ENCODE measurements at regions not wholly inside any gene's neighbourhood (a gene's known extent, or its start where the extent isn't known, plus 50 kb on each side); places are given as distances from the start of the nearest gene placed in this dataset.

DNA sequence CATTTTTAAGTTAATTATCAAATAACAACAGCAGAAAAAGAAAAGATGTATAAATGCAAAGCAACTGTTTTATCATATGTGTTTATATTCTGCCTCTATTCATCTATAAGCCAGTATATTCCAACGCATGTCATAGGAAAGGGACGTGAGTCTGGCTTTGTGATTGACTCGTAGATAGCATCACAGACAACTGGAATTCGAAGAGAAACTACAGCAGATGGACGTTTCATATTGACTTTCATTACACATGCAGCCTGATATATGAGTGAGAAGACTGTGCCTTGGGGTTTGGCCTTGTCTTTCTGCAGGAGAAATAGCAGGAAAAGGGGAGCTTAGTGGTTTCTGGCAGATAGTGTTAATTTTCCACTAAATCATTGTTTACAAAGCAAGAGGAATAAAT is 1111.9 kb downstream of the MAT2B start:
- DNase-seq: no peak

DNA sequence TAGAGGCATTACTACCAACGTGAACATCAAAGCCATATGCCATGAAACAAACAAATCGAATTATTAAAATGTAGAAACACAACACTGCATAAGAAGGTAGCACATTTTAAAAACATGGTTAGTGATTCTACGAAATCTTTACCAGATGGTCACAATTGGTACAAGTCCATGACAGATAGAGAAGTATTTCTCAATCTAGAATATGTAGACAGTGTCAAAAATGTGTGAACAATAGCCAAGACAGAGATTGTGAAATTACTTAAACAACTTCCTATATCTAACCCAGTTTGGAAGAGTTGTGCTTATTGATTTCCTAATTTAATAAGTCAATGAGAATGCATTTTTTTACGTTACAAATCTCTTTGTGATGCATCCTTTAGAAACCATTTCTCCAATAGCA is 1121.6 kb downstream of the MAT2B start:
- no peak for DNase-seq

DNA sequence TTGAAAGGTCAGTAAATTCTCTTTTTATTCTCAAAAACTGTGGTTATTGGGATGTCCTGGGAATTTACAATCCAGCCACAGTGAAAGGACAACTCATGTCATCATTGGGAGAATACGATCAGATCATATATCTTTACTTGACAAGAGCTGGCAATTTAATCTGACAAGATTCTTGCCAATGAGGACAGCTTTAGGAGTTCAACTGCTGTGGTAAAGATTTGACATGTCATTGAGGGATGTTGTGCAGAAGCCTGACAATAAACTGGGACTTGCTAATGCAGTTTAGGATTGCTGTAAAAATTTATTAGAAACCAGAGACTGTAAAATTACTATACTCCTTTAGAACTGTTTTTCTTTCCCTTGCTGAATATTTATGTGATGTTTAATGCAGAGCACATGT is 1131.0 kb downstream of the MAT2B start:
- DNase-seq: no peak

- no peak for DNase-seq
Measured at GRCh38 chr5:164637931-164638521, 1132.6 kb downstream of the MAT2B start.

GRCh38 chr5:164649266-164649665 is 1143.8 kb downstream of the MAT2B start:
- DNase-seq: no peak

- no peak for DNase-seq
Measured at GRCh38 chr5:164650427-164650826, 1145.0 kb downstream of the MAT2B start.

GRCh38 chr5:164651546-164652275 is 1146.3 kb downstream of the MAT2B start:
- DNase-seq: no peak

GRCh38 chr5:164652276-164652660 is 1146.8 kb downstream of the MAT2B start:
- no peak for DNase-seq

- no peak for DNase-seq
Measured at GRCh38 chr5:164663198-164663989, 1158.0 kb downstream of the MAT2B start.

DNA sequence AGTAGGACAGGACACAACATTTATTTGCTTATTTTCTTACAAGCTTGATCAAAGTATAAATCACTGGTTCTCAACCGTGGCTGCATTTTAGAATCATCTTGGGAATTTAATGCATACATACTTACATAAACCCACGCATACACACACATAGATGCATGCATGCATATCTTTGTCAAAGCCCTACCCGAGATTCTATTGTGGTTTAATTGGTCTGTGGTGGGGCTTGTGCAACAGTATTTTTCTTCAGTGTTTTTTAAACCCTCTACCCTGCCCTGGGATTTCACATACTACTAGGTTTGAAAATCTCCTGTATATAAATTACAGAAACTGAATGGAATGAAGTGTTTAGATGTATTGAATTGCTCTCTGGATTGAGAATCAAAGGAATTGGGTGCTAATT is 1166.2 kb downstream of the MAT2B start:
- no peak for DNase-seq

DNA sequence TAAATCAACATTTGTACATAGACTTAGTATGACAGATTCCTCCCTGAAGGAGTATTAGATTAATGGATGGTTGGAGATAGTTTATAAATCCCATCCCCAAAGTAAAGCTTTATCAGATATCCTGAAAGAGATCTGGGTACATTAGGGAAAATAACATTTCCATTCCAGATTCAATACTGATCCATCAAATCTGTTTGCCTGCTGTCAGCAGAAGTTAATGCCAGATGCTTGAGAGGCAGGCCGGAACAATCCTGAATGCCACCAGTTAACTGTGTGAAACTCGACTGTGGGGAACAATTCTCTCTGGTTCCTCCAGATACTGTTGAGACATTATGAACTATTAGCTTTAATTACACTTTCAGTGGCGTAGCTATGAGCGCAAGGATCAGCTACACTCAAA is 1166.8 kb downstream of the MAT2B start:
- DNase-seq: no peak

DNA sequence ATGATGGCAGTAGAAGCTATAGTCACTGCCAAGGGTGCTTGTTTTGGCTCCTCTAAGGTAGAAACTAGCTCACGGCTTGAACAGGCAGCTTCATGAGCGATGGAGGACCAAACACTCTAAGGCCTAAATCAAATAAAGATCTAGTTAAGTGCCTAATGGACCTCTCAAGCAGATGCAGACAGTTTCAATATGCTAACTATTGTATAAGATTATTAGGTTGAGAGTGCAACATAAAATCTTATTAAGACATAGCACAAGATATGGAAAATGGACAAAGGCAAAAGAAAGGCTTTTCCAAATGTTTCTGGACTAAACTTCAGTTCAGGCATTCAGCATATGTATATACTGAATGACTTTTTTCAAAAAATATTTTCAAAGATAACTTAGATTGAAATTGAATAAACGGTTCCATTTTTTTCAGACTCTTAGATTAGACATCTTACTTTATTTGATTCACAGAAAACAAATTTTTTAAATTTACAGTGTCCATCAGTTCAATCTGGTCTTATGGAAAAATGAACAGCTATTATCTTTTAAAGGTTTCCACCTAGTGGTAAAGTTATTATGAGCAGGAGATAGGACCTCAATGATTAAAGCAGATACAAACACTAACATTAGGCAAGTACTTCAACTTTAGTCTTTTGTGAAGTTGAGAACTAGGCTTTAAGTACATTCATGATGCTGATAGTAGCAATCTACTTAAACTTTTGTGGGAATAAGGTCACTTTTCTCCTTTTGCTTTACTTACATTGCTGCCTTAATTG is 1167.7 kb downstream of the MAT2B start:
- no peak for DNase-seq

DNA sequence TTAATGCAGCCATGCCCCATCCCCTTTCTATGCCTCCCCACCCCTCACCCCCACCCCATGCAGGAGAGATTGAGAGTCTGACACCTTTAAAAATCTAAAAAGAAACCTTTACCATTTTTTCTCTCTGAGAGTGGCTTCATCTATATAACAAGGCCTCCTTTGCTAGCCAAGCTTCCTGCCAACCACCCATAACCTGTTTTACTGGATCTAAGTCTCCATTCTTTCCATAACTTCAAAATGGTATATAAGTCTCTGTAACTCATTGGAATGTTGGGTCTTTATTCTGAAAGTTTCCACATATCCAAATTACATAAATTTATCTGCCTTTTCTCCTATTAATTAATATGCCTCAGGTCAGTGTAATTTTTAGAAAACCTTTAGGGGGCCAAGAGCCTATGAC is 1174.0 kb downstream of the MAT2B start:
- no peak for DNase-seq

DNA sequence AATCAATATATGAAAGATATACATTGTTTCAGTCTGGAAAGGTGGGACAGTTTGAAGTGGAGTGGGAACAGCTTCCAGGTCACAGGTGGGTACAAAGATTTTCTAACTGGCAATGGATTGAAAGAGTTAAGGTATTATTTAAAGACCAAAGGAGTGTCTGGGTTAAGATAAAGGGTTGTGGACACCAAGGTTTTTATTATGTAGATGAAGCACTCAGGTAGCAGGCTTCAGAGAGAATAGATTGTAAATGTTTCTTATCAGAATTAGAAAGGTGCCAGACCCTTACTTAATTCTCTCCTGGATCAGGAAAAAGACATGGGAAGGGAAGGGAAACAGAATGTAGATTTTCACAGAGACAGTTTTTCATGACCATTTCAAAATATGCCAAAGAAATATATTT is 1174.8 kb downstream of the MAT2B start:
- no peak for DNase-seq

DNA sequence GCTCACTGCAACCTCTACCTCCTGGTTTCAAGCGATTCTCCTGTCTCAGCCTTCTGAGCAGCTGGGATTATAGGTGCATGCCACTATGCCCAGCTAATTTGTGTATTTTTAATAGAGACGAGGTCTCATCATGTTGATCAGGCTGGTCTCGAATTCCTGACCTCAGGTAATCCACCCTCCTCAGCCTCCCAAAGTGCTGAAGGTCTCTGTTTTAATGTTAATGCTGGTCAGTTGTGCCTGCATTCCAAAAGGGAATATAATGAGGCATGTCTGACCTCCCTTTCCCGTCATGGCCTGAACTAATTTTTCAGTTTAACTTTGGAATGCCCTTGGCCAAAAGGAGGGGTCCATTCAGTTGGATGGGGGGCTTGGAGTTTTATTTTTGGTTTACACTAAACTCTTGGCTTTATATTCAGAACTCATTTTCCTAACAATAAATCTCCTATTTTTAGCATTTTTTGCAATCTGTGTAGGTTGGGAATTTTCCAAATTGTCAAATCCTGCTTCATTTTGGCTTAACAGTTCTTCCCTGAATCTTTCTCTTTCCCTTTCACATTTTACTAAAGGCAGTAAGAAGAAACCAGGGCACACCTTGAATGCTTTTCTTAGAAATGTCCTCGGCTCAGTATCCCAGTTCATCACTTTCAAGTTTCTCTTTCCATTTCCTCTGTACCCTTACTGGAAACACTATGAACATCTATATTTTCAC is 1175.5 kb downstream of the MAT2B start:
- no peak for DNase-seq

GRCh38 chr5:164687391-164687790 is 1182.0 kb downstream of the MAT2B start:
- no peak for DNase-seq

DNA sequence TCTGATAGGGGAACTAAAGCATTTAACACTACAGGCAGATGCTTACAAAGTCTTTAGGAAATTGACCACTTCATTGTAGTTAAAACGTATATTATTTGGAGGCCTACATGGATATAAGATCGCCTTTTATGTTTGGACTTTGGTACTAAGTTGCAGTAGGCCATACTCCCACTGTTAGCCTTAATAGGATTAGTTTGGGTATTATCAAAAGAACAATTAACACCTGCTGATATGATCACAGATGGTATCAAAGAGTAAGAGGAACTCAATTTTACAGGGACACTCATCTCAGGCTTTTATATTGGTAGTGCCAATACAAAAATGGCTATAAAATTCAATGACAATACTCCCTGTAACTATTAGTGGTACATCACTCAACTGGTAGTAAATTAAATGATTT is 1183.0 kb downstream of the MAT2B start:
- no peak for DNase-seq

DNA sequence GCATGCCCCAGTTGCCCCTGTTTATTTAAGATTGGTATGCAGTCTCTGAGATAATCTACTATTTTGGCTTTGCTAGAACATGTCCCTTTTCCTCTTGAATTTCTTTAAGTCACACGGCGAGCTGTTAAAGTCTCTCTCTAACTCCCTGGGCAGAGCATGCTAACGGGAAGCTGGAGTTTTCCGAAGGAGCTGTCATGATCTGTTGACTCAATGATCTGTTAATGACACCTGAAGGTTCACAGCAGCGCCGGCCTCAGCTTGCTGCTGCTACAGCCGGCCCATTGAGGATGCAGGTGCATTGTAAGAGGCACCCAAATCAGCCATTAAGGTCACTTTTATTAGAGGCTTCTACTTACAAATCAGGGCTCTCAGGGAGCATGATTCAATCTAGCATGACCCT is 1203.4 kb downstream of the MAT2B start:
- DNase-seq: no peak

DNA sequence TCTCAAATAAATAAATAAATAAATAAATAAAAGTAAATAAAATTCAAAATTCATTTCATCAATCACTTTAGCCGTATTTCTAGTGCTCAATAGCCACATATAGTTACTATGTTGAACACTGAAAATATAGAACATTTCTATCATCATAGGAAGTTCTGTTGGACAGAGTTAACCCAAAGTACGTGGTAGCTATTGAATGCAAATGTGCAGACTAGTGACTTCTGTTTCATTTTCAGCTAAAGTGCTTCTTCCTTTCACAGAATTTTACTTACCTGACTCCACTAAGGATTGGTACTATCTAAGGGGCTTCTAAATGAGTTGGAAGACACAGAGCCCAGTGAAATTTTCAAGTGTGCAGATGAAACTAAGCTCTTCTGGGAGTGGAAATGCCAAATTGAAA is 1208.3 kb downstream of the MAT2B start:
- no peak for DNase-seq

DNA sequence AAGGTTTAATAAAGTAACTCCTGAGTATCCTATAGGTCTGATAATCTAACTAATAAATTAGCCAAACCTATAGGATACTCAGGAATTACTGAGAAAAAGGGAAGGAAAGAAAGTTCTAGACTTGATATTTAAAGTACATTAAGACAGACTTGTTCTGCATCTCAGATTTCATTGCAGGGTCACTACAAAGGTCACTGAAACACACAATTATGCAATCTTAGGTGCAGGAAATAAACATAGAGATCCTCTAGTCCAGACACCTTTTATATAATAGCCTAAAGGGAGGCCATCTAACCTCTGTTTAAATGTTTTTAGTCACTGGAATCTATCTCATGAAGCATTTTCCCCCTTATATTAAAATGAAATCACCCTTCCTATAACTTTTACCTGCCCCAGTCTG is 1215.7 kb downstream of the MAT2B start:
- DNase-seq: no peak

DNA sequence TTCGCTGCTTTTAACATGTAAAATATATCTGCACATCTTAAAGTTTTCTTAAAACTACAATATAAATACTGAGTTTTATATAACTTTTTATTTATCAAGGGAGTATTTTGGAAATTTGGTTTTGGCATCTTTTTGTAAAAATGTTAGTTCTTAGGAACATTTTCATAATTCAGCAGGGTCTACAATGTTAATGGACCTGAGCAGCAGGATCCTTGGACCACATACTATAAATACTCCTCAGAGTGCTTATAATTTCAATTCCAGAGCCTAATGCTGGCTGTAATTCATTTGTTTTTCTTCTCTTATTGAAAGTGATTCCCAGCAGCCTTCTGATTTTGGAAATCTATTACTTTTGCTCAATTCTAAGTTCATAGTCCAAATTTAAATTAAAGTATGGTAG is 1216.2 kb downstream of the MAT2B start:
- no peak for DNase-seq

DNA sequence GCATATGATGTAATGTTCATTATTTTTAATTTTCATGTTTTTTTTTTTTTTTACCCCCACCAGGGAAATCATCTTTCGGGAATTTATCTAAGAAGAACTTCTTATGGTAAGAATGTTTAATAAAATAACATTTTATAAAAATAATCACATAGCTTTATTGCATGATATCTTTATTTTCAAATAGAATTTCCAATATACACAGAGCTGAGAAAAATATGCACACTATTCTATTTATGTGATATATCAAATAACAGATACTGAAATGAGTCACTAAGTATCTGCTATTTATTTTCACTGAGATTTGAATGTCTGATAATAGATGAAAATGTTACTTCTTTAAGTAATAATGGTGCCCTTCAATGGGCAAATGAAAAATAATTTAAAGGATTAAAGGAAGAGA is 1217.3 kb downstream of the MAT2B start:
- DNase-seq: no peak

Data from right kidney (tissue), 1 donor.